B cell (primary cell): ENCODE measurements at regions not wholly inside any gene's neighbourhood (a gene's known extent, or its start where the extent isn't known, plus 50 kb on each side); places are given as distances from the start of the nearest gene placed in this dataset.
"Not testable (repeated sequence)": the region's sequence is repeated elsewhere in the genome, so short reads cannot be mapped to it uniquely, and the experiment has no call there.

ENCODE experiments used
- ATAC-seq: fragments of 200-7000 bp; cut with Tn5 transposase; one replicate; pipeline ENCODE4 v1.10.0; 2021; ENCODE audit warnings: low read depth, mild to moderate bottlenecking, moderate number of reproducible peaks, moderate library complexity
- CTCF ChIA-PET: fragments of 350-600 bp; sonication (Branson Sonifier 250); formaldehyde crosslinking; loops from one replicate; lab custom pipeline; 2021; ENCODE audit warnings: antibody characterized with exemption, inconsistent platforms; lab: Charles Lee
- POLR2A ChIA-PET: fragments of 350-600 bp; sonication (Branson Sonifier 250); formaldehyde crosslinking; loops from one replicate; lab custom pipeline; 2021; ENCODE audit warnings: antibody characterized with exemption; lab: Charles Lee
- DNase-seq: peaks from one replicate; pipeline ENCODE4 v3.0.0; 2013
- H2AFZ ChIP-seq: 2 replicates; pipeline ENCODE4 v1.6.1; 2012; ENCODE audit warnings: mild to moderate bottlenecking, low read depth, low read length; ENCODE audit not compliant: insufficient read depth, poor library complexity, severe bottlenecking
- H3K27ac ChIP-seq, 2 donors: 1 replicate in 1 of 2; 2 replicates in 1 of 2; pipeline ENCODE4 v1.5.1; 2012 to 2013; ENCODE audit warnings: low read length in 2 of 2, mild to moderate bottlenecking in 2 of 2, moderate library complexity in 1 of 2
- H3K27me3 ChIP-seq, 4 experiments: fragments of 200-600 bp in 1 of 4; sonication (generic) in 1 of 4; replicated peaks in 1 of 4; 1 replicate in 2 of 4; 2 replicates in 2 of 4; pipeline versions ENCODE4 v1.6.1 to v1.7.0; 2013 to 2016; ENCODE audit warnings: low read length in 3 of 4, mild to moderate bottlenecking in 2 of 4, mixed read lengths in 1 of 4, moderate library complexity in 1 of 4; ENCODE audit not compliant: insufficient read depth in 4 of 4, control insufficient read depth in 3 of 4; ENCODE audit errors: control extremely low read depth in 1 of 4
- H3K36me3 ChIP-seq, 2 experiments: replicated peaks in 1 of 2; 1 replicate in 1 of 2; 2 replicates in 1 of 2; pipeline versions ENCODE4 v1.6.1 to v1.7.1; 2013; ENCODE audit warnings: low read length in 1 of 2; ENCODE audit not compliant: insufficient read depth in 2 of 2, control insufficient read depth in 1 of 2; ENCODE audit errors: control extremely low read depth in 1 of 2, extremely low read depth in 1 of 2
- H3K4me1 ChIP-seq, 2 donors: fragments of 200-600 bp in 1 of 2; sonication (generic) in 1 of 2; 1 replicate in 1 of 2; 2 replicates in 1 of 2; pipeline versions ENCODE4 v1.5.1 to v1.6.1; 2013 to 2017; ENCODE audit warnings: low read length in 2 of 2; ENCODE audit not compliant: control insufficient read depth in 2 of 2, insufficient read depth in 2 of 2
- H3K4me2 ChIP-seq: replicated peaks from 2 replicates; pipeline ENCODE3; 2012; ENCODE audit warnings: mild to moderate bottlenecking, low read depth, low read length; ENCODE audit not compliant: poor library complexity, severe bottlenecking
- H3K4me3 ChIP-seq, 5 experiments: fragments of 200-600 bp in 1 of 5; sonication (generic) in 1 of 5; 1 replicate in 3 of 5; 2 replicates in 2 of 5; pipeline versions ENCODE4 v1.5.1 to v1.7.0; 2011 to 2016; ENCODE audit warnings: low read length in 4 of 5, mild to moderate bottlenecking in 4 of 5, low read depth in 2 of 5, control low read depth in 1 of 5, moderate library complexity in 1 of 5; ENCODE audit not compliant: insufficient read depth in 1 of 5; ENCODE audit errors: control extremely low read depth in 1 of 5, extremely low read depth in 1 of 5
- H3K79me2 ChIP-seq: fragments of 200-600 bp; sonication (generic); one replicate; pipeline ENCODE4 v1.6.0; 2016; ENCODE audit warnings: low read length; ENCODE audit not compliant: control insufficient read depth, insufficient read depth
- H3K9ac ChIP-seq: fragments of 200-600 bp; sonication (generic); 2 replicates; pipeline ENCODE4 v1.6.1; 2017; ENCODE audit warnings: mild to moderate bottlenecking, low read length, moderate library complexity
- H3K9me3 ChIP-seq, 3 donors: one replicate each; pipeline versions ENCODE4 v1.6.1 to v1.7.1; 2013; ENCODE audit warnings: low read length in 2 of 3; ENCODE audit not compliant: control insufficient read depth in 2 of 3, insufficient read depth in 1 of 3; ENCODE audit errors: control extremely low read depth in 1 of 3
- H4K20me1 ChIP-seq: 2 replicates; pipeline ENCODE4 v1.6.0; 2012; ENCODE audit warnings: mild to moderate bottlenecking, low read length; ENCODE audit not compliant: insufficient read depth, control insufficient read depth, poor library complexity, severe bottlenecking
- H3K27ac Mint-ChIP-seq: one replicate; pipeline ENCODE4 v1.8.0; 2021; ENCODE audit warnings: mixed read lengths
- H3K27me3 Mint-ChIP-seq: one replicate; pipeline ENCODE4 v1.8.0; 2021; ENCODE audit warnings: mixed read lengths
- H3K4me1 Mint-ChIP-seq: one replicate; pipeline ENCODE4 v1.8.0; 2021; ENCODE audit warnings: mixed read lengths
- H3K4me3 Mint-ChIP-seq: one replicate; pipeline ENCODE4 v1.8.0; 2021; ENCODE audit warnings: mixed read lengths
- H3K9me3 Mint-ChIP-seq: one replicate; pipeline ENCODE4 v1.8.0; 2022; ENCODE audit warnings: mixed read lengths; ENCODE audit not compliant: insufficient read depth
- CTCF ChIP-seq: fragments of 200-600 bp; IDR thresholded peaks from one replicate; pipeline ENCODE4 v1.8.0; 2022; ENCODE audit warnings: antibody characterized with exemption, mild to moderate bottlenecking
- EZH2 ChIP-seq: IDR thresholded peaks from 2 replicates; pipeline ENCODE4 v1.6.1; 2012; ENCODE audit warnings: borderline replicate concordance, low read depth, mild to moderate bottlenecking, moderate library complexity, low read length; ENCODE audit not compliant: insufficient read depth, poor library complexity, severe bottlenecking
- WGBS: methylation state at CpG from one replicate; pipeline ENCODE4 v1.1.5; 2013; ENCODE audit warnings: missing lambda C conversion rate; ENCODE audit not compliant: insufficient coverage; 5-methylcytosine and 5-hydroxymethylcytosine counted together
- intact Hi-C: fragments of 100-400 bp; cut with micrococcal nuclease; formaldehyde crosslinking; loops from one replicate; pipeline ENCODE4 v1.10.0; 2022

DNA sequence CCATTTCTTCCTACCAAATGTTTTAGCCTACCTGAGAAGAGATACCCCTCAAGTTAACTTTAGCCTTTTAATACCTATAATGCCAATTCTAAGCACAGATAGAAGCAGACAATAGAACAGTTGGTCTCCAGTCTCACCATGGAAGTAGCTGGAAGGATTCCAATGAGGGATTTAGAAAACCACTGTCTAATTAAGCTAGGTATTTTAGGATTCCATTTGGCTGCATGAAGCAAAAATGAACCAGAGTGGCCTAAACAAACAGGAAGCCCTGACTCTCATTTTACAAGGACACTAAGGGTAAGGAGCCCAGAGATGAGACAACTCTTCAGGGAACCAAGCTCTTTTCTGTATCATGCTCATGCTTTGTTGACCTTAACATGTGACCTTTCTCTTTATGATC lies 199.2 kb downstream of the ALDH8A1 start:
- no peaks in the 10 kb centered on the region for H3K4me1 Mint-ChIP-seq
- Histone ChIP-seq H3K9me3 (no peaks in the 10 kb centered on the region), H3K9ac (no peak overlapping the region), H3K79me2 (no peaks in the 10 kb centered on the region), H3K4me2 (no peak overlapping the region), H3K4me3 (no peak overlapping the region), H3K4me1 (no peaks in the 10 kb centered on the region), H3K36me3 (no peaks in the 10 kb centered on the region), H3K27me3 (no peaks in the 10 kb centered on the region), H3K27ac (no peak overlapping the region), H2AFZ (no peak overlapping the region), H4K20me1 (no peaks in the 10 kb centered on the region)
- no peak overlapping the region for H3K4me3 Mint-ChIP-seq
- H3K9me3 Mint-ChIP-seq = no peaks in the 10 kb centered on the region
- POLR2A ChIA-PET = no interaction called here
- TF ChIP-seq EZH2 (no peak), CTCF (no peak)
- peaks cover 15% of the 10 kb centered on the region for H3K27me3 Mint-ChIP-seq
- DNase-seq = no peak
- H3K27ac Mint-ChIP-seq = no peak overlapping the region
- CTCF ChIA-PET = no interaction called here
- intact Hi-C loops = no loop called here
- no peak for ATAC-seq

- H3K4me1 Mint-ChIP-seq = no peaks in the 10 kb centered on the region
- H3K9ac ChIP-seq = no peak overlapping the region
- H3K4me1 ChIP-seq = no peaks in the 10 kb centered on the region
- no peak overlapping the region for H2AFZ ChIP-seq
- H3K36me3 ChIP-seq = no peaks in the 10 kb centered on the region
- H3K4me3 ChIP-seq = no peak overlapping the region
- H4K20me1 ChIP-seq = no peaks in the 10 kb centered on the region
- no peaks in the 10 kb centered on the region for H3K9me3 ChIP-seq
- H3K4me2 ChIP-seq = no peak overlapping the region
- no peaks in the 10 kb centered on the region for H3K27me3 ChIP-seq
- H3K27me3 Mint-ChIP-seq = peaks cover 23% of the 10 kb centered on the region
- H3K27ac Mint-ChIP-seq = no peak overlapping the region
- intact Hi-C loops = no loop called here
- no peaks in the 10 kb centered on the region for H3K9me3 Mint-ChIP-seq
- no peak overlapping the region for H3K4me3 Mint-ChIP-seq
- ATAC-seq = no peak
- ChIA-PET POLR2A (no interaction called here), CTCF (no interaction called here)
- H3K27ac ChIP-seq = no peak overlapping the region
- 100% methylated on average over 1 of the region's 3 CpGs for WGBS
- no peak for TF ChIP-seq CTCF
- TF ChIP-seq EZH2 = no peak
- DNase-seq = no peak
- H3K79me2 ChIP-seq = no peaks in the 10 kb centered on the region
Observed at GRCh38 chr6:134748484-134748883, 201.4 kb downstream of the ALDH8A1 start.

DNA sequence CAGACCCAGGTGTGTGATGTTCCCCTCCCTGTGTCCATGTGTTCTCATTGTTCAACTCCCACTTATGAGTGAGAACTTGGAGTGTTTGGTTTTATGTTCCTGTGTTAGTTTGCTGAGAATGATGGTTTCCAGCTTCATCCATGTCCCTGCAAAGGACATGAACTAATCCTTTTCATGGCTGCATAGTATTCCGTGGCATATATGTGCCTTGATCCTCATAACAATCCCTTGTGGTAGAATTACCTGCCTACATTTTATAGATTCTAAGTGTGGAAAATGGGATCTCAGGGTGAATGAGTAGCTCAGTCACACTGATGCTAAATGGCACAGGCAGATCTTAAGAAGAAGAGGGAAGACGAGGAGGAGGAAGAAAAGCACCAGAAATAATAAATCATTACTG lies 202.7 kb downstream of the ALDH8A1 start:
- H3K27ac Mint-ChIP-seq, H3K36me3 ChIP-seq, ATAC-seq, H3K9me3 Mint-ChIP-seq, CTCF ChIA-PET, POLR2A ChIA-PET, H3K79me2 ChIP-seq, H3K9me3 ChIP-seq, H3K9ac ChIP-seq, H3K4me2 ChIP-seq, intact Hi-C loops, H3K4me3 ChIP-seq, H3K4me1 ChIP-seq, H3K4me3 Mint-ChIP-seq, H3K27me3 ChIP-seq, H4K20me1 ChIP-seq, H3K27ac ChIP-seq, H2AFZ ChIP-seq, DNase-seq, H3K4me1 Mint-ChIP-seq: not testable (repeated sequence)
- peaks cover 23% of the 10 kb centered on the region for H3K27me3 Mint-ChIP-seq
- WGBS = no CpG with 5 or more reads among the region's 2 CpGs
